GM21447 (cell line): ENCODE measurements at regions not wholly inside any gene's neighbourhood (a gene's known extent, or its start where the extent isn't known, plus 50 kb on each side); places are given as distances from the start of the nearest gene placed in this dataset.
"Not testable (repeated sequence)": the region's sequence is repeated elsewhere in the genome, so short reads cannot be mapped to it uniquely, and the experiment has no call there.

Experiments
- ATAC-seq: cut with Tn5 transposase; IDR thresholded peaks from one replicate; pipeline ENCODE4 v1.9.1; 2021; ENCODE audit not compliant: unreplicated experiment

DNA sequence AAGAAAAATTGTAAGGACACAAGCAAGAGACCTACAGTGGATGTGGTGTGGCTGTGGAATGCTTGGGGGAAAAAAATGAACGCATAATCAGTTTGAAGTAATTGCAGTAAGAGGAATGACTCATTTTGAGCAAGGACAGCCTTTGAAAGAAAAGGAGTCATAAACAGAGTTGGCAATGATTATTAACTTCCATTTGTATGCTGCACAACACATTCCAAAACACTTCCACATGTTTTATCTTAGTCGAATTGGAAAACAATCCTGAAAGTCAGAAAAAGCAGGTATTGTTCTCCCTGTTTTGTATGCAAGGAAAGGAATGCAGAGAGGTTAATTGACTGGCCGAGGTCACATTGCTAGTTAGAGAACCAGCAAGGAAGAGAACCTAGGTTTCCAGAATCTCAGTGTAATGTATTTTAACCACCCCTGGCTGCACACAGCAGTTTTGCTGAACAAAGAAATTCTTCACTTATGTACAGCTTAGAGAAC is 630.0 kb upstream of the MIR17HG start:
- no peak for ATAC-seq

DNA sequence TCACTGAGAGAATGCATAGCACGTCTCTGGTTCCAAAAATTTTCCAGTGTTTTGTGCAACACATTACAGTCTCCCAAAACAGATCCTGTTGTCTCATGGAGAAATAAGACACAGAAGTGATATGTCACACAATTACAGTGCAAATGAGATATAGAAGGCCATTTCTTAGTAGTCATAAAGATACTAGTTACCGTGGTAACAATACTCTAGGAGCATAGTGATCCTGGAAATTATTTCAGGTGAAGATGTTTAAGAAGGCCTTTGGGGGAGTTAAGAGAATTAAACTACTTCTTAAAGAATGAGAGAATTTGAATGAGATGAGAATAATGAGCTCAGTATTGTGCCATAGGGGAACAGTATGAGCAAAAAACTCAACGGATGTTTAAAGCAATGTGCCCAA is 628.0 kb upstream of the MIR17HG start:
- ATAC-seq = no peak

DNA sequence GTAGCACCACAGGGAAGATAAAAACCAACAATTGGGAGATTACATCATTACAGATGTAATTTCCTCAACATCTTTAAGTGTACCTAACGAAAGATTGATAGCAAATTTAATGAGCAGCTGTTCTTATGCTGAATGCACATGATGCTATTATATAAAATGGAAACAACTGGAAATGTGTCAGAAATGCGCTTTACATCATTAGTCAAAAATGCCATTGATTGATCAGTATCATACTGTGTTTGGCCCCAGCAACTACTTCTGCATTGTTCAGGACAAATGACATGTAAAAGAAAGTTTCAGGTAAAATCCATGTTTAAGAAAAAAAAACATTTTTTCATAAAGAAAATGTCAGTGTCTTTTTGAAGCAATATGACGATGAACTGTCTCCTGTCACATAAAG is 625.5 kb upstream of the MIR17HG start:
- ATAC-seq = no peak

DNA sequence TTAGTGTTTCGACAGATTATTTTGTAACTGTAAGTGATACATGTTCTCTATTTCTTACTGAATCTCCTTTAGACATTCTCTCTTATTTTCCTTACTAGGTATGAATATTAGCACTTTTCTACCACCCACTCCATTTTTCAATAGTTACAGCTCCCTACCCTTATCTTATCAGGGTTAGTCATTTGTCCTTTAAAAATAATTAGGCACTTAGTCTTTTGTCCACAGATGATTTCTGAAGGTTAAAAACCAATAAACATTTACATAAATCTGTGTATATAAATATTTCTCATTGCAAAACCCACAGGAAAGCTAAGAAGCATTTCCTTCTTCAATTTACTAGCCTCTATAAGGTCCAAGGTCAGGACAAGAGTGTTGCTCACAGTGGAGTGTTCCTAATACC is 624.1 kb upstream of the MIR17HG start:
- ATAC-seq = no peak

DNA sequence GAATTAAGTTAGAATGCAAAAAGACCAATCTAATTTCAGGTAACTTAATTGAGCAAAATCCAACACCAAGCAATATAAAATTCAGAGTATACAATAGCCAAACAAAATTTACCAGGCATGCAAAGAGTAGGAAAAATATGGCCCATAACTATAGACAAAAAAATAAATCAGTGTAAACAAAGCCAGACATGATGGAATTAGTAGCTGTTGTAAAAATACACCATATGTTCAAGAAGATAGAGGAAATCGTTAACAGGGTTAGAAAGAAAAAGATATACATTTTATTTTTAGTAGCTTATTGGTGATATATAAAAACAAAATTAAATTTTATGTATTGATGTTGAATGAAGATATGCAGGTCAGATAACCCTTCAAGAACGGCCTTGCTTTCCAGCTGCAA is 621.1 kb upstream of the MIR17HG start:
- ATAC-seq = no peak

DNA sequence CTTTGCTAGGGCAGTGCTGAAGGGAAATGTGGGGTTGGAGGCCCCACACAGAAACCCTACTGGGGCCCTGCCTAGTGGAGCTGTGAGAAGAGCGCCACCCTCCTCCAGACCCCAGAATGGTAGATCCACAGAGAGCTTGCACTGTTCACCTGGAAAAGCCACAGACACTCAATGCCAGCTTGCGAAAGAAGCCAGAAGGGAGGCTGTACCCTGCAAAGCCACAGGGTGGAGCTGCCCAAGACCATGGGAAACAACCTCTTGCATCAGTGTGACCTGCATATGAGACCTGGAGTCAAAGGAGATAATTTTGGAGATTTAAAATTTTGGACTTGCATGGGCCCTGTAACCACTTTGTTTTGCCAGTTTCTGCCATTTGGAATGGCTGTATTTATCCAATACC is 615.4 kb upstream of the MIR17HG start:
- ATAC-seq = no peak

DNA sequence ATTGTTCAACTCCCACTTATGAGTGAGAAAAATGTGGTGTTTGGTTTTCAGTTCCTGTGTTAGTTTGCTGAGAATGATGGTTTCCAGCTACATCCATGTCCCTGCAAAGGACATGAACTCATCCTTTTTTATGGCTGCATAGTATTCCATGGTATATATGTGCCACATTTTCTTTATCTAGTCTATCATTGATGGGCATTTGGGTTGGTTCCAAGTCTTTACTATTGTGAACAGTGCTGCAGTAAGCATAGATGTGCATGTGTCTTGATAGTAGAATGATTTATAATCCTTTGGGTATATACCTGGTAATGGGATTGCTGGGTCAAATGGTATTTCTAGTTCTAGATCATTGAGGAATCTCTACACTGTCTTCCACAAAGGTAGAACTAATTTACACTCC is 613.0 kb upstream of the MIR17HG start:
- not testable (repeated sequence) for ATAC-seq

DNA sequence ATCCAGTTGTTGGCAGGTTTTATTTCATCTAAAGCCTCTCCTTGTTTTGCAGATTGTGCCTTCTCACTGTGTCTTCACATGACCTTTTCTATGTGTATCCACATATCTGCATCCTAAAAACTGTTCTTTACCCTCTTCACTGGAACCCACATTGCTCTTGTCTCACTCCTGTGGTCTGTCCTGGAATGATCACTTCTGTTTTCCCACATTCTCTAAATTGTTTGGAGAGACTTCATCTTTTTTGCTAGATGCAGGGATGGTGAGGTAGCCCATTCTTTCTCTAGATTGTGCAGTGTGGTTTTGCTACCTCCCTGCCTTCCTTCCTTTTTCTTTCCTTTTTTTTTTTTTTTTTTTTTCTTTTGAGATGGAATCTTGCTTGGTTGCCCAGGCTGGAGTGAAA is 608.6 kb upstream of the MIR17HG start:
- ATAC-seq = no peak

DNA sequence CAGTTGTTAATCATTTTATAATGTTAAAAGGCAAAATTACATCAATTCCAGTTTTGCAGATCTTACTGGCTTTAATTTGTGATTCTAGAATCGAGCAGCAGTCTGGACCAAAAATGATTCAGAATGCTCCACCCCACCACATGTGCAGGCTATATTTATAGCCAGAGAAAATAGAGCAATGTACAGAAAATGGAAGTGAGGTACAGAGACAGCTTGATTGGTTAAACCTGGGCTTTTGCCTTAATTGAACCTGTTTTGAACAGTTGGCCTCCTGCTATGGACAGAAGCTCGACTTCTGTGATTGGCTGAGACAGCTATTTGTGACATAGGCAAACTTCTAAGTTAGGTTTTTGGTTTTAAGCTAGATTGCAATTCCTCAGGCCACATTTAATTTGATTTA is 607.4 kb upstream of the MIR17HG start:
- ATAC-seq = no peak

DNA sequence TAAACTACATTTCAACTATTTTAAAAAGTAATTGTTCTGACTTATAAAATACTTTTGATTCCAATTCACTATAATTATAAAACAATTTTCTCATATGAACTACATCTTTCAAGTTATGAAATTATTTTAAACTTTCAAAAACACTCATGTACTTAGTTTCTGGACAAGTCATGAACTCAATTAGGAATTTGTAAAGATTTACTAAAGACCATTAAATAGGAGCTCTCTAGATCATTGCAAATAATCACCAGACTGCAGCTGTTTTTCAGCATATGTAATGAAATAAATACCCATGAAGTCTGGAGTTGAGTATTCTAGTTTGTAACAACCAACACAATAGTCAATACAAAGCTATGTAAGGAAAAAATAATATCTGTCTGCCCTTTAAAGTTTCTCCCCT is 605.1 kb upstream of the MIR17HG start:
- no peak for ATAC-seq

DNA sequence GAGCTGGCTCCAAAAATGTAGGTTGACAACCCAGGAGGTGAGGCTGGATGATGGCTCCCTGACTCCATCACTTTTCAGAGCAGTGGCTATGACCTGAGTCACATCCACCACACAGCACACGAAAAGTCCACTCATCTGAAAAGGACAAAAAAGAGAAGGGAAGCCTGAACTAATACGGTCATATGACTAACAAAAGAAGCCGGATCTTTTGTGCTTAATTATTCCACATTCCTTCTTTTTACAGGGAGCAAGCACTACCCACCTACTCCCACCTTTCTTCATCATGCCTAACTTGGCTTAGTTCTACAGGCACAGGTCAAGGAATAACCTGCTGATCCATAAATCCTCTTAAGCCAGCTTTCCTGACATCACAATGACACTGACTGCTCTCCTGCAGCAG is 601.3 kb upstream of the MIR17HG start:
- no peak for ATAC-seq

DNA sequence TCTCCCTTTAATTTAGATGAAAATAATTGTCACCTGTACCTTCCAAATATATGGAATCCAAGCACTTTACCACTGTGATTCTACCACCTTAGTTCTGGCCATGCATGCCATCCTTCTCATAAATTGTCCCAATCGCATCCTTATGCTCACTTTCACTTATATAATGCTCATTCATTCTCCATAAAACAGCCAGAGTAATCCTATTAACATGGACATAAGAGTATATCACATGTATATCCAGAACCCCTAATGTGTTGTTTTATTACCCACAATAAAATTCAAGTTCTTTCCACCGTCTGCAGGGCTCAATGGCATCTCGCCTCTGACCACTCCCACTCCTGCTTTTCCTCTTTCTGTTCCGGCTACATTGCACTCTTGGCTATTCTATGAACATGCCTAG is 597.5 kb upstream of the MIR17HG start:
- ATAC-seq = no peak

DNA sequence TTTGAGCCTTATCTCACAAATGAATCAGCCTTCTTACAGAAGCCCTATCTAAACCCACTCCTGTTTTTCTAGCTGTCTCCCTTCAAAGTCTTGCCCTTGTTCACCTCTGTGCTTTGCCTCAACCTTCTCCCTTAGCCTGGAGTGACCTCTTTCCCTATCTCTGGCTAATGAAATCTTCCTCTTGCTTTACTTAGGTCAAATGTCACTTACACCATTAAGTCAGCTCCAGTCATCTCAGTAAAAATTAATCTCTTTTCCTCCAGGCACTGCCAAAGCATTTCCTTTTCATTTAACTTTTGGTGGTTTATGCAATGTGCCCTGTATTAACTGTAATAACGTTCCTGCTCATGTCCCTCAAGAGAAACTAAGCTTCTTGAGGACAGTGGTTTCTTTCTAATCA is 596.5 kb upstream of the MIR17HG start:
- ATAC-seq = no peak

DNA sequence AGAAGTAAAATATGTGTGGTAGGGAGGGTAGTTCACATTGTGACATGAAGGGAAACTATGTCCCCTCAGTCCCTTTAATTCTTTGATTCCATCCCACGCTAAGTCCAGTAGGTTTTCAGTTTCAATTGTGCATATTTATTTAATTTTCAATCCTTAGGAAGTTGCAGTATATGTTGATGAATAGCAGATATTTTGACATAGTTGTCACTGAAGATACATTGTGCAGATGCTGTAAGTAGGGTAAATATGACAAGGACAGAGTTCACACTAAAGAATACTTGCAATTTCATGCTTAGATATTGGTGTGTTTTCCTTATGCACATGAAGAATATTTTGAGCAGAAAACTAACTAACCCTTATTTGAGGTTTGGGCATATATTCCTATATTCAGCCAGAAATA is 595.4 kb upstream of the MIR17HG start:
- ATAC-seq = no peak

DNA sequence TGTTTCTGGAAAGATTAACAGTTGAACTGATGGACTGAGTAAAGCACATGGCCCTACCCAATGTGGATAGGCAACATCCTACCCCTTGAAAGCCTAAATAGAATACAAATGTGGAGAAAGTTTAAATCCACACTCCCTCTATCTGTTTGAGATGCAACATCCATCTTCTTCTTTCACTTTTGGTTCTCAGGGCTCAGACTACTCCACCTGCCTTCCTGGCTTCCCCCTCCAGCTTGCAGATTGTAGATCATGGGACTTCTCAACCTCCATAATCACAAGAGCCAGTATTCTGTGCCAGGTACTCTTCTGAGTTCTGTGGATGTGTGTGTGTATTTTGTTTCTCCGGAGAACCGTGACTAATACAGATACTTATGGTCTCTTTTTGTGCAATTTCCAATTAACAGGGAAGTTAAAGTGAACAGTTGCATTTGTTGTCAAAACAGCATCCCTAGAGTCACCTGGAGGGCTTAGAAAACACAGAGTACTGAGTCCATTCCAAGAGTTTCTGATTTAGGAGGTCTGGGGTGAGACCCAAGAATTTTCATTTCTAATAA is 590.3 kb upstream of the MIR17HG start:
- ATAC-seq = no peak

DNA sequence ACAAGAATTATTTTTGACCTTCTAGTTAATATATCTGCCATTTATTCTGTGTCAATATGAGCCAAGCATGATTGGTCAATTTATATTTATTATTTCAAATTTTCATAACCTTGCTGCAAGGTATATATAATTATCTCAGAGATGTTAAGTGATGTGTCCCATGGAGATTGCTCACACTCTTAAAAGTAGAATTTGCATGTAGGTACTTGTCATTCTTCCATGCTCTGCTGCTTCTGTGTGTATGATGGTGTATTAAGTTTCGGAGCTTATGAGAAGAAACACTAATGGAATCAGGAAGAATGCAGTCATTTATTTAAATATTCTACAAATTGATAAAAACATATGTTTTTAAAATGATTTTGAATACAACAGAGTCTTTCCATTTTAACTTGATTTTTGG is 586.8 kb upstream of the MIR17HG start:
- no peak for ATAC-seq

DNA sequence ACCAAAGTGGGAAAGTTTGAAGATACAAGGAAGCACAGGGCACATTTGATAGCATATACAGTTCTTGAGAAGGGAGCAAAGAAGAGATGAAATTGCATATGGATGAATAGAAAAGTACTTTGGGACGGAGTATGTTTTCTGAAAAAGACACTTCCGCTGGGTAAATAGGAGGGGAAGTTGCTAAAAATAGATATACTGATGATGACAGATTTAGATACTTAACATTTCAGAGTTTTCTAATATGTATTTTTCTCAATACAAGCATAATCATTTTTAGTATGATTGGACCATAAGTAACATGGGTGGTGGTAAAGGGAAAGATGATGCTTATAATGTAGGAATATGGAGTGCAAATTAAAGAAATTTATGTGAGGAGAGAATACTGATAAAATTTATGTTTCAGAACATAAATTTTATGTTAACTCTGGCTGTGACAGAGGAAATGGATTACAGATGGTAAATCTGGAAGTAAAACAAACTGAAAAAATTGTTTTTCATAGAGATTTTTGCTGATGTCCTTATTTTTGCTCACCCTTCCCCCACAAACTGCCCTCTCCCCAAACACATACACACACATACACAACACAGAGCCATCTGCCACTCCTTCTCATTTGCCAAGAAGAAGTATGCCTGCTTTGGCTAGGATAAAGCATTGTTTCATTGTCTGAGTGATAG is 583.9 kb upstream of the MIR17HG start:
- no peak for ATAC-seq

DNA sequence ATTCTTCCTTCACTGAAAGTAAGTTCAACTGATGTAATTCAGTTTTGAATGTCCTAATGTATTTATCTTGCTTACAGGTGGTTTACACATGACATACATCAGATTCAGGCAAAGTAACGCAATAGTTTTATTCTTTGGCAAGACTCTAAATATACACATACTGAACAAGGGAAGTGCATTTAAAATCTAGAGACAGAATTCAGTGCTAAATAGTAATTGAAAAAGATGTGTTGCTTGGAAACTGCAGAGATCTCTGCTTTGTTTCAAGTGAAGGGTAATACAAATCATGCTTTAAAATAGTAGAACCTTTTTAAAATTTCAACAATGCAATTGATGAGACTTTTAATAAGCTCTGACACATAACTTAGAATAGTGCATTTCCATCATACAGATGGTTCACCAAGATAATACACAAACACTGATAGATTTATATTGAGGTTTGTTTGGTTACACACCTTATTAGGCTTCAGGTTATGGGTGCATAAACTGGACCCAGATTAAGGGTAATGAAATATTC is 581.0 kb upstream of the MIR17HG start:
- no peak for ATAC-seq

DNA sequence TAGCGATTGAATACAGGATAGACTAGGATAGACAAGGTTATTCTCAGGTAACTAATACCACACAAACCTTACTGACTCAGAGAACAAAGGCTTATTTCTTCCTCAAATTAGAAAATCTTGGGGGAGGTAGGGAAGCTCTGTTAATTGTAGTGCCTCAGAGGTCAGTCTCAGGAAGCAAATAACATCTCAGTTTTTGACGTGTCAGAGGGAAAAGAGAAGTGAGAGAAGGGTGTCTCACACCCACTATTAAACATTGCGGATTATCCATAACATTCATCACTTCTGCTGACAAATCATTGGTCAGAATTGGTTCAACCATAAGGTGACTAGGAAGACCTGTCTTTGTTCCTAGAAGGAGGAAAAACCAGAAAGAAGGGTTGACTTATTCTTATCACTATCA is 579.4 kb upstream of the MIR17HG start:
- ATAC-seq = no peak

DNA sequence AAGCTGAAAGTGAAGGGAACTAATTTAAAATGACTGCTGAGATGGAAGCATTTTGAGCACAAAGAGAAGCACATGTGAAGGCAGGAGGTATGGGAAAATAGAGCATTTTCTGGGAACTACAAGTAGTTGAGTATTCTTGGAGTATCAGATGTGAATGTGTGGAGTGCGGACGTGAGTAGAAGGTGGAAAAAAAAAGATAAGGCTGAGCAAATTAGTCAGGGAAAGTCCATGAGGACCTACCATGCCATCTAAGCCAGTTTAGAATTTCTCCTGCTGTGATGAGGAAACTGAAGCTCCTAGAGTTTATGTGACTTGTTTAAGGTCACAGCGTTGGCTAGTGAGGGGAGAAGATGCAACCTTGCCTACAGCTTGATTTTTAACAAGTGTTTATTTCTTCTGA is 578.1 kb upstream of the MIR17HG start:
- ATAC-seq = no peak

DNA sequence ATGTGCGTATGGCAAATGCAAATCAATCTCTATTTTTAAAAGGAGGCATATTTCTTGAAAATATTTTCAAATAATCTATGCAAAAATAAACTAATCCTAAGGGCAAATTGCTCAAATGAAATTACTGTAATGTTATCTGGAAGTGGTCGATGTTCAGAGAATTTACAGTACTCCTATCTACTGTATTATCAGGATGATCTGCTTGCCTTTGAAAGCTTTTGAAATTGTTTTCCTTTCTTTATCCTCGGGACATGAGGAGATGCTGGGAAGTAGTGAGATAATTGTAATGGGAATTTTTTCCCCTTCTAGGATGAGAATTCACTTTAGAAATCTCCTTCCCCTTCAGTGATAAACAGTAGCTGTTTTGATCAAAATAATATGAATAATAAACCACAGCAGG is 577.2 kb upstream of the MIR17HG start:
- no peak for ATAC-seq

DNA sequence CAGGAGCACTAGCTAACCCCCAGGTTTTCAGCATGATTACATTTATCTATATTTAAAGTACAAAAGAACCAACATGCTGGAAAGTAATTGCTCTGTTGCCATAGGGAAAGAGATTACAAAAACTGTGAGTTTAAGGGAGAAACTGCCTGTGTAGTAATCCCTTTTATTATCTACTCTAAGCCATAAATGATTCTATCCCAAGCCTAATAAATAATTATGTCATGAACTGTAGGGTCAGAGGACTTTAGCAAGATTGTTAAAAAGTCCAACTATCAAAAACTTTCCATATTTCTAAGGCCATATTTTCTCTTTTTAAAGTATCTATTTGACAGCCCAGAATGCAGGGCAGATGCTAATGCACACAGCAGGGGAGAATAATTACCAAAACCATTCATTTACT is 573.8 kb upstream of the MIR17HG start:
- no peak for ATAC-seq
